ENCODE measurements at regions not wholly inside any gene's neighbourhood (a gene's known extent, or its start where the extent isn't known, plus 50 kb on each side); places are given as distances from the start of the nearest gene placed in this dataset.

- TF ChIP-seq ESRRG (CRISPR knock-in tag; IDR thresholded peaks at IDR 0.05) (no peak), BACH2 (CRISPR knock-in tag; IDR thresholded peaks at IDR 0.05; ENCODE audit: borderline replicate concordance) (no peak), ZNF8 (CRISPR knock-in tag; IDR thresholded peaks at IDR 0.05) (no peak), TOX (CRISPR knock-in tag; IDR thresholded peaks at IDR 0.05; ENCODE audit: borderline replicate concordance) (no peak), ZC3H10 (CRISPR knock-in tag; IDR thresholded peaks at IDR 0.05) (no peak), ZNF70 (CRISPR knock-in tag; IDR thresholded peaks at IDR 0.05) (no peak), TCF4 (CRISPR knock-in tag; IDR thresholded peaks at IDR 0.05; ENCODE audit: borderline replicate concordance) (no peak), ISL1 (CRISPR knock-in tag; IDR thresholded peaks at IDR 0.05) (no peak), CREB5 (CRISPR knock-in tag; IDR thresholded peaks at IDR 0.05; ENCODE audit: low read depth) (no peak), PPARA (CRISPR knock-in tag; IDR thresholded peaks at IDR 0.05; ENCODE audit: borderline replicate concordance) (no peak), ZFP30 (CRISPR knock-in tag; IDR thresholded peaks at IDR 0.05) (no peak), ZNF565 (CRISPR knock-in tag; conservative IDR thresholded peaks at IDR 0.05; ENCODE audit: low read depth) (no peak)
- TF ChIP-seq, protein P1, sequence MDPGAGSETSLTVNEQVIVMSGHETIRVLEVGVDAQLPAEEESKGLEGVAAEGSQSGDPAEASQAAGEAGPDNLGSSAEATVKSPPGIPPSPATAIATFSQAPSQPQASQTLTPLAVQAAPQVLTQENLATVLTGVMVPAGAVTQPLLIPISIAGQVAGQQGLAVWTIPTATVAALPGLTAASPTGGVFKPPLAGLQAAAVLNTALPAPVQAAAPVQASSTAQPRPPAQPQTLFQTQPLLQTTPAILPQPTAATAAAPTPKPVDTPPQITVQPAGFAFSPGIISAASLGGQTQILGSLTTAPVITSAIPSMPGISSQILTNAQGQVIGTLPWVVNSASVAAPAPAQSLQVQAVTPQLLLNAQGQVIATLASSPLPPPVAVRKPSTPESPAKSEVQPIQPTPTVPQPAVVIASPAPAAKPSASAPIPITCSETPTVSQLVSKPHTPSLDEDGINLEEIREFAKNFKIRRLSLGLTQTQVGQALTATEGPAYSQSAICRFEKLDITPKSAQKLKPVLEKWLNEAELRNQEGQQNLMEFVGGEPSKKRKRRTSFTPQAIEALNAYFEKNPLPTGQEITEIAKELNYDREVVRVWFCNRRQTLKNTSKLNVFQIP (CRISPR knock-in tag; IDR thresholded peaks at IDR 0.05; ENCODE audit: borderline replicate concordance, low read depth): no peak
- ATAC-seq: no peak
Measured at GRCh38 chr4:175373031-175373430, 439.0 kb downstream of the GPM6A start.

DNA sequence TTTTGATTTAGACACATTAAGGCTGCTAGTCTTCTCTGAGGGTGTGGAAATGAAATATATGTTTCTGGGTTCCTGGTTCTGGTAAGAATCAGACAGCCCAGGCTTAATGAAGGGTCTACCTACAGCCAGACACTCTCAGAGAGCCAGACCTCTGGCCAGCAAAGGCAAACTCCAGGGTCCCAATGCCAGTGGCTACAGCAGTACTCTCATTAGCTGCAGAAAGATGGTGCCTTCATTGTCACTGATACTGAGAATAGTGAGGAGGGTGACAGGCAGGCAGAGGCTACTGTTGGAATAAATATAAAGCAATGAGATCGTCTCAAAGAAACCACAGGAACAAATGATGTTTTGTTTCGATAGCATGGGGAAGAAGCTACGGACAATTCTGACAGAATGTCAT lies 437.6 kb downstream of the GPM6A start:
- no peak for TF ChIP-seq GLIS3 (CRISPR knock-in tag; IDR thresholded peaks at IDR 0.05)
- TF ChIP-seq PPARA (CRISPR knock-in tag; IDR thresholded peaks at IDR 0.05; ENCODE audit: borderline replicate concordance): no peak
- no peak for TF ChIP-seq SNAI2 (CRISPR knock-in tag; IDR thresholded peaks at IDR 0.05)
- TF ChIP-seq BACH2 (CRISPR knock-in tag; IDR thresholded peaks at IDR 0.05; ENCODE audit: borderline replicate concordance): no peak
- TF ChIP-seq, protein P1 (CRISPR knock-in tag; IDR thresholded peaks at IDR 0.05; ENCODE audit: borderline replicate concordance, low read depth): no peak
- ATAC-seq: no peak

- TF ChIP-seq ZNF70 (CRISPR knock-in tag; IDR thresholded peaks at IDR 0.05) (no peak), RARB (CRISPR knock-in tag; IDR thresholded peaks at IDR 0.05) (no peak), SNAI2 (CRISPR knock-in tag; IDR thresholded peaks at IDR 0.05) (no peak), ZNF565 (CRISPR knock-in tag; conservative IDR thresholded peaks at IDR 0.05; ENCODE audit: low read depth) (no peak), GLIS3 (CRISPR knock-in tag; IDR thresholded peaks at IDR 0.05) (no peak), ZC3H10 (CRISPR knock-in tag; IDR thresholded peaks at IDR 0.05) (no peak), ZFP30 (CRISPR knock-in tag; IDR thresholded peaks at IDR 0.05) (no peak), ISL1 (CRISPR knock-in tag; IDR thresholded peaks at IDR 0.05) (no peak), ZFP3 (CRISPR knock-in tag; IDR thresholded peaks at IDR 0.05) (no peak), ZNF8 (CRISPR knock-in tag; IDR thresholded peaks at IDR 0.05) (no peak), TOX (CRISPR knock-in tag; IDR thresholded peaks at IDR 0.05; ENCODE audit: borderline replicate concordance) (no peak), ARNTL (CRISPR knock-in tag; IDR thresholded peaks at IDR 0.05; ENCODE audit: borderline replicate concordance, low read depth) (no peak), CREB5 (CRISPR knock-in tag; IDR thresholded peaks at IDR 0.05; ENCODE audit: low read depth) (no peak), PPARA (CRISPR knock-in tag; IDR thresholded peaks at IDR 0.05; ENCODE audit: borderline replicate concordance) (no peak), PATZ1 (CRISPR knock-in tag; IDR thresholded peaks at IDR 0.05; ENCODE audit: borderline replicate concordance) (no peak), OSR1 (CRISPR knock-in tag; IDR thresholded peaks at IDR 0.05) (no peak), CSDC2 (CRISPR knock-in tag; IDR thresholded peaks at IDR 0.05) (no peak), ESRRG (CRISPR knock-in tag; IDR thresholded peaks at IDR 0.05) (no peak)
- TF ChIP-seq, protein P2, sequence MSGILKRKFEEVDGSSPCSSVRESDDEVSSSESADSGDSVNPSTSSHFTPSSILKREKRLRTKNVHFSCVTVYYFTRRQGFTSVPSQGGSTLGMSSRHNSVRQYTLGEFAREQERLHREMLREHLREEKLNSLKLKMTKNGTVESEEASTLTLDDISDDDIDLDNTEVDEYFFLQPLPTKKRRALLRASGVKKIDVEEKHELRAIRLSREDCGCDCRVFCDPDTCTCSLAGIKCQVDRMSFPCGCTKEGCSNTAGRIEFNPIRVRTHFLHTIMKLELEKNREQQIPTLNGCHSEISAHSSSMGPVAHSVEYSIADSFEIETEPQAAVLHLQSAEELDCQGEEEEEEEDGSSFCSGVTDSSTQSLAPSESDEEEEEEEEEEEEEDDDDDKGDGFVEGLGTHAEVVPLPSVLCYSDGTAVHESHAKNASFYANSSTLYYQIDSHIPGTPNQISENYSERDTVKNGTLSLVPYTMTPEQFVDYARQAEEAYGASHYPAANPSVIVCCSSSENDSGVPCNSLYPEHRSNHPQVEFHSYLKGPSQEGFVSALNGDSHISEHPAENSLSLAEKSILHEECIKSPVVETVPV (CRISPR knock-in tag; IDR thresholded peaks at IDR 0.05): no peak
- TF ChIP-seq, protein P1 (CRISPR knock-in tag; IDR thresholded peaks at IDR 0.05; ENCODE audit: borderline replicate concordance, low read depth): no peak
- ATAC-seq: no peak
Measured at GRCh38 chr4:175376287-175376977, 435.6 kb downstream of the GPM6A start.
